Astrocyte (in vitro differentiated cells and primary cell): ENCODE measurements at regions not wholly inside any gene's neighbourhood (a gene's known extent, or its start where the extent isn't known, plus 50 kb on each side); places are given as distances from the start of the nearest gene placed in this dataset.

ENCODE experiments used
- DNase-seq: peaks from one replicate; pipeline ENCODE4 v3.0.0-alpha.2; 2010; ENCODE audit warnings: low read depth
- FAIRE-seq: peaks from 2 replicates; lab custom pipeline; 2011; peaks lifted over from hg19 to GRCh38; lab: Jason Lieb, UNC
- H2AFZ ChIP-seq: 2 replicates; pipeline ENCODE4 v1.6.0; 2012; ENCODE audit warnings: low read depth, low read length, inconsistent platforms
- H3K27ac ChIP-seq: 2 replicates; pipeline ENCODE4 v1.5.1; 2011; ENCODE audit warnings: low read depth, low read length, inconsistent platforms
- H3K27me3 ChIP-seq: 2 replicates; pipeline ENCODE4 v1.6.0; 2011; ENCODE audit warnings: low read length, inconsistent platforms; ENCODE audit not compliant: insufficient read depth
- H3K36me3 ChIP-seq: 2 replicates; pipeline ENCODE4 v1.5.1; 2011; ENCODE audit warnings: low read length, inconsistent platforms; ENCODE audit not compliant: insufficient read depth
- H3K4me1 ChIP-seq: 2 replicates; pipeline ENCODE4 v1.5.1; 2011; ENCODE audit warnings: low read length, inconsistent platforms; ENCODE audit not compliant: insufficient read depth
- H3K4me2 ChIP-seq: 2 replicates; pipeline ENCODE4 v1.6.0; 2012; ENCODE audit warnings: low read length, inconsistent platforms
- H3K4me3 ChIP-seq: 2 replicates; pipeline ENCODE4 v1.5.1; 2011; ENCODE audit warnings: low read depth, mild to moderate bottlenecking, low read length, inconsistent platforms; ENCODE audit not compliant: insufficient read depth
- H3K79me2 ChIP-seq: 2 replicates; pipeline ENCODE4 v1.6.0; 2012; ENCODE audit warnings: mild to moderate bottlenecking, low read length, inconsistent platforms; ENCODE audit not compliant: insufficient read depth
- H3K9ac ChIP-seq: 2 replicates; pipeline ENCODE4 v1.6.0; 2012; ENCODE audit warnings: mild to moderate bottlenecking, low read length, inconsistent platforms
- H3K9me3 ChIP-seq: 2 replicates; pipeline ENCODE4 v1.5.1; 2012; ENCODE audit warnings: low read depth, mild to moderate bottlenecking, low read length, inconsistent platforms; ENCODE audit not compliant: insufficient read depth
- H4K20me1 ChIP-seq: 2 replicates; pipeline ENCODE4 v1.6.0; 2012; ENCODE audit warnings: low read length, inconsistent platforms; ENCODE audit not compliant: insufficient read depth
- H3K27ac Mint-ChIP-seq: one replicate; pipeline ENCODE4 v1.8.0; 2021; ENCODE audit warnings: mild to moderate bottlenecking, mixed read lengths; ENCODE audit not compliant: unreplicated experiment
- H3K27me3 Mint-ChIP-seq: one replicate; pipeline ENCODE4 v1.8.0; 2021; ENCODE audit warnings: low read depth, mixed read lengths; ENCODE audit not compliant: unreplicated experiment
- H3K36me3 Mint-ChIP-seq: one replicate; pipeline ENCODE4 v1.8.0; 2021; ENCODE audit warnings: low read depth, mixed read lengths; ENCODE audit not compliant: unreplicated experiment
- H3K4me1 Mint-ChIP-seq: one replicate; pipeline ENCODE4 v1.8.0; 2021; ENCODE audit warnings: low read depth, mixed read lengths; ENCODE audit not compliant: unreplicated experiment
- H3K4me3 Mint-ChIP-seq: one replicate; pipeline ENCODE4 v1.8.0; 2021; ENCODE audit warnings: mild to moderate bottlenecking, moderate library complexity, mixed read lengths; ENCODE audit not compliant: unreplicated experiment
- H3K9me3 Mint-ChIP-seq: one replicate; pipeline ENCODE4 v1.8.0; 2021; ENCODE audit warnings: mild to moderate bottlenecking, mixed read lengths; ENCODE audit not compliant: unreplicated experiment
- EZH2 ChIP-seq: IDR thresholded peaks from 2 replicates; pipeline ENCODE4 v1.6.1; 2012; ENCODE audit warnings: mild to moderate bottlenecking, low read length, inconsistent platforms; ENCODE audit not compliant: insufficient read depth
- TF ChIP-seq, protein P1 (sequence below): IDR thresholded peaks from 2 replicates; pipeline ENCODE4 v1.5.1; 2011; ENCODE audit warnings: low read depth, mild to moderate bottlenecking, inconsistent platforms, low read length, moderate library complexity; ENCODE audit not compliant: insufficient read depth

DNA sequence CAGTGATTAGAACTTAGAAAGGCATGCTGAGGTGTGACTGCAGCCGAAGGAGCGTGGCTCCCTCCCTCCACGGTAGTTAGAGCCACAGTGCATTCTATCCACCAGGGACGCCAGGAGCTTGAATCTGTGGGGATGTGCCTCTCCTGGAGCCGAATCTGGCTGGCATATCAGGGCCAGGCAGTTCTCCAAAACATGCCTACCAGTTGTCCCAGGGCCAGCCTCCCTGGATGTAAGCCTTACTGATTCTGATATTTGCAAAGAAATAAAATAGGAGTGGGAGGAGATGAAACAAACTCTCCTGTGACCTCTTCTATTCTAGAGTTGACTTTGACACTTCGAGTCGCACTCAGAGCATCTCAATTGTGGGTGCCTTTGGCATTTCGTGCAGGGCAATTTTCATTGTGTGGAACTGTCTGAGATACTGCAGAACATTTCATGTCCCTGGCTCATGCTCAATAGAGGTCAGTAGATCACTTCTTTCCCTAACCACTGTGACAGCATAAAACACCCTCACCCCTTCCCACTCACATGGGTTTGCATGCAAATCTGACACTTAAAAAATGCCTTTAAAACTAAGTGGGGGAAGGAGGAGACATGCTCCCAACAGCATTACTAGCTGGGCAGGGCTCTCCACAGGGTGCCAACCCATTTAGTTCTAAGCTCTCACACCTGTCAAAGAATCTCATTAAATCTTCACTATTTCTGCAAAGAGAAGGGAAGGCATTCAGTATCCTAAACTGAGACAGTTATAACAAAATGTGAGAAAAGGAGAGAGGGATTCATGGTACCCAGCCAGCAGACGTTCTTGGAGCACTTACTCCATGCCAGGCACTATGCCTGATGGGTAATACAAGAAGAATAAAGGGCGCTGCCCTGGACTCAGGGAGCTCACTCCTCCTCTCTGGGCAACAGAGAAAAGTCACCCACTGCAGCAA lies 378.9 kb downstream of the PREX1 start:
- FAIRE-seq, result no peak
- H3K4me2 ChIP-seq, result no peak overlapping the region
- no peaks in the 10 kb centered on the region for H3K36me3 Mint-ChIP-seq
- H3K4me1 ChIP-seq, result no peaks in the 10 kb centered on the region
- H2AFZ ChIP-seq, result no peak overlapping the region
- H3K36me3 ChIP-seq, result no peaks in the 10 kb centered on the region
- DNase-seq, result peak; percentile 8
- H3K9ac ChIP-seq, result no peak overlapping the region
- H3K4me3 ChIP-seq, result no peak overlapping the region
- no peak overlapping the region for H3K27ac Mint-ChIP-seq
- TF ChIP-seq EZH2, result no peak
- TF ChIP-seq, protein P1, sequence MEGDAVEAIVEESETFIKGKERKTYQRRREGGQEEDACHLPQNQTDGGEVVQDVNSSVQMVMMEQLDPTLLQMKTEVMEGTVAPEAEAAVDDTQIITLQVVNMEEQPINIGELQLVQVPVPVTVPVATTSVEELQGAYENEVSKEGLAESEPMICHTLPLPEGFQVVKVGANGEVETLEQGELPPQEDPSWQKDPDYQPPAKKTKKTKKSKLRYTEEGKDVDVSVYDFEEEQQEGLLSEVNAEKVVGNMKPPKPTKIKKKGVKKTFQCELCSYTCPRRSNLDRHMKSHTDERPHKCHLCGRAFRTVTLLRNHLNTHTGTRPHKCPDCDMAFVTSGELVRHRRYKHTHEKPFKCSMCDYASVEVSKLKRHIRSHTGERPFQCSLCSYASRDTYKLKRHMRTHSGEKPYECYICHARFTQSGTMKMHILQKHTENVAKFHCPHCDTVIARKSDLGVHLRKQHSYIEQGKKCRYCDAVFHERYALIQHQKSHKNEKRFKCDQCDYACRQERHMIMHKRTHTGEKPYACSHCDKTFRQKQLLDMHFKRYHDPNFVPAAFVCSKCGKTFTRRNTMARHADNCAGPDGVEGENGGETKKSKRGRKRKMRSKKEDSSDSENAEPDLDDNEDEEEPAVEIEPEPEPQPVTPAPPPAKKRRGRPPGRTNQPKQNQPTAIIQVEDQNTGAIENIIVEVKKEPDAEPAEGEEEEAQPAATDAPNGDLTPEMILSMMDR, result no peak
- H3K27ac ChIP-seq, result no peak overlapping the region
- no peaks in the 10 kb centered on the region for H3K79me2 ChIP-seq
- H3K4me3 Mint-ChIP-seq, result no peak overlapping the region
- peaks cover 5% of the 10 kb centered on the region for H3K4me1 Mint-ChIP-seq
- H4K20me1 ChIP-seq, result no peaks in the 10 kb centered on the region
- peaks cover 3% of the 10 kb centered on the region for H3K9me3 ChIP-seq
- peaks cover 19% of the 10 kb centered on the region for H3K27me3 Mint-ChIP-seq
- H3K9me3 Mint-ChIP-seq, result peaks cover 12% of the 10 kb centered on the region
- H3K27me3 ChIP-seq, result peaks cover 6% of the 10 kb centered on the region

DNA sequence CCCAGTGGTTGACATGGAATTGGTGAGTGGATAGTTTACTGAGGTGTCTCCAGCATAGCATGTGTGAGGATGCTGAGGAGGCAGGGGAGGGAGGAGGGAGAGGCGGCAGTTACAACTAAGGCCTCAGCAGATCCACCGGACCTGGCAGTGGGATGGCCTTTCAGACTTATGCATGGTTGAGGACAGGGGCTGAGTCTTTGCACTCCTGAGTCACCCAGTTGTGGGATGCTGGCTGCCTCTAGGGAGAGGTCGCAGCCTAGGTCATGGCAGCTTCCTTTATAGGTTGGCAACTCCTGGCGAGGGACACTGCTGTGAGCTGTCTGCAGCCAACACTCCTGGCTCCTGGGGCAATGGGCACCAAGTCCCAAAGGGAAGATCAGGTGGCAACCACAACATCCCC lies 380.3 kb downstream of the PREX1 start:
- no peak overlapping the region for H3K4me2 ChIP-seq
- peaks cover 5% of the 10 kb centered on the region for H3K4me1 Mint-ChIP-seq
- no peaks in the 10 kb centered on the region for H3K79me2 ChIP-seq
- peaks cover 8% of the 10 kb centered on the region for H3K27me3 Mint-ChIP-seq
- H3K27me3 ChIP-seq, result peaks cover 2% of the 10 kb centered on the region
- no peak overlapping the region for H3K4me3 ChIP-seq
- FAIRE-seq (no peak), DNase-seq (no peak)
- no peaks in the 10 kb centered on the region for H3K36me3 Mint-ChIP-seq
- H3K9me3 Mint-ChIP-seq, result peaks cover 9% of the 10 kb centered on the region
- no peak overlapping the region for H3K9ac ChIP-seq
- H3K4me1 ChIP-seq, result no peaks in the 10 kb centered on the region
- no peak overlapping the region for H2AFZ ChIP-seq
- H3K27ac Mint-ChIP-seq, result no peak overlapping the region
- peaks cover 3% of the 10 kb centered on the region for H3K9me3 ChIP-seq
- H4K20me1 ChIP-seq, result no peaks in the 10 kb centered on the region
- H3K36me3 ChIP-seq, result no peaks in the 10 kb centered on the region
- TF ChIP-seq, protein P1, result no peak
- no peak for TF ChIP-seq EZH2
- no peak overlapping the region for H3K4me3 Mint-ChIP-seq
- no peak overlapping the region for H3K27ac ChIP-seq

DNA sequence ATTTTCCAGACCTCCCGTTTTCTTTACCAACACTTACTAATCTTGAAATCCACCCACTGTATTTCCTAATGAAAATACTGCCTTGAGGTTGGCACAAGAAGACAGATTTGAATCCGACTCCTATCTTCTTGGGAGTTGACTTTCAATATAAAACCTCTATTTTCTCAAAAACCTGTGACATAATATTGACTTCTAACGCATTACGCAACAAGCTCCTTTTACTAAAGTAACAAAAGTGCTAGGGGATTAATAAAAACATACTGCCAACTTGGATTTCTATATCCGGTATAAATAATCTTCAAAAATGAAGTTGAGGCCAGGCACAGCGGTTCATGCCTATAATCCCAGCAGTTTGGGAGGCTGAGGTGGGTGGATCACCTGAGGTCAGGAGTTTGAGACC lies 382.0 kb downstream of the PREX1 start:
- DNase-seq (no peak), FAIRE-seq (no peak)
- H3K4me2 ChIP-seq, result no peak overlapping the region
- peaks cover 2% of the 10 kb centered on the region for H3K27me3 ChIP-seq
- no peaks in the 10 kb centered on the region for H4K20me1 ChIP-seq
- no peaks in the 10 kb centered on the region for H3K79me2 ChIP-seq
- H2AFZ ChIP-seq, result no peak overlapping the region
- H3K27ac ChIP-seq, result no peak overlapping the region
- Mint-ChIP-seq H3K27ac (no peak overlapping the region), H3K9me3 (peaks cover 9% of the 10 kb centered on the region), H3K4me3 (no peak overlapping the region), H3K27me3 (peaks cover 14% of the 10 kb centered on the region), H3K4me1 (peaks cover 5% of the 10 kb centered on the region), H3K36me3 (no peaks in the 10 kb centered on the region)
- no peak overlapping the region for H3K4me3 ChIP-seq
- no peaks in the 10 kb centered on the region for H3K36me3 ChIP-seq
- no peaks in the 10 kb centered on the region for H3K4me1 ChIP-seq
- TF ChIP-seq EZH2, result no peak
- TF ChIP-seq, protein P1, result no peak
- peaks cover 3% of the 10 kb centered on the region for H3K9me3 ChIP-seq
- no peak overlapping the region for H3K9ac ChIP-seq
